ENCODE measurements at regions not wholly inside any gene's neighbourhood (a gene's known extent, or its start where the extent isn't known, plus 50 kb on each side); places are given as distances from the start of the nearest gene placed in this dataset.
A peak's percentile ranks its signal among the peaks of the same experiment; 100 is the strongest.

- no peak for DNase-seq (ENCODE audit: extremely low read depth, low read depth)
- no peak overlapping the region for H3K4me3 ChIP-seq (replicated peaks; ENCODE audit: low read depth, low read length)
- TF ChIP-seq CTCF (IDR thresholded peaks at IDR 0.05; ENCODE audit: low read depth, low read length, missing control alignments), result no peak
Observed at GRCh38 chr17:59510611-59511010, 54.8 kb upstream of the DHX40 start.

GRCh38 chr17:59511726-59512125 is 53.7 kb upstream of the DHX40 start:
- TF ChIP-seq CTCF (IDR thresholded peaks at IDR 0.05; ENCODE audit: low read depth, low read length, missing control alignments), result no peak
- no peak overlapping the region for H3K4me3 ChIP-seq (replicated peaks; ENCODE audit: low read depth, low read length)
- DNase-seq (ENCODE audit: extremely low read depth, low read depth), result no peak

GRCh38 chr17:59512844-59513385 is 52.5 kb upstream of the DHX40 start:
- H3K4me3 ChIP-seq (replicated peaks; ENCODE audit: low read depth, low read length), result no peak overlapping the region
- no peak for DNase-seq (ENCODE audit: extremely low read depth, low read depth)
- TF ChIP-seq CTCF (IDR thresholded peaks at IDR 0.05; ENCODE audit: low read depth, low read length, missing control alignments), result no peak

DNA sequence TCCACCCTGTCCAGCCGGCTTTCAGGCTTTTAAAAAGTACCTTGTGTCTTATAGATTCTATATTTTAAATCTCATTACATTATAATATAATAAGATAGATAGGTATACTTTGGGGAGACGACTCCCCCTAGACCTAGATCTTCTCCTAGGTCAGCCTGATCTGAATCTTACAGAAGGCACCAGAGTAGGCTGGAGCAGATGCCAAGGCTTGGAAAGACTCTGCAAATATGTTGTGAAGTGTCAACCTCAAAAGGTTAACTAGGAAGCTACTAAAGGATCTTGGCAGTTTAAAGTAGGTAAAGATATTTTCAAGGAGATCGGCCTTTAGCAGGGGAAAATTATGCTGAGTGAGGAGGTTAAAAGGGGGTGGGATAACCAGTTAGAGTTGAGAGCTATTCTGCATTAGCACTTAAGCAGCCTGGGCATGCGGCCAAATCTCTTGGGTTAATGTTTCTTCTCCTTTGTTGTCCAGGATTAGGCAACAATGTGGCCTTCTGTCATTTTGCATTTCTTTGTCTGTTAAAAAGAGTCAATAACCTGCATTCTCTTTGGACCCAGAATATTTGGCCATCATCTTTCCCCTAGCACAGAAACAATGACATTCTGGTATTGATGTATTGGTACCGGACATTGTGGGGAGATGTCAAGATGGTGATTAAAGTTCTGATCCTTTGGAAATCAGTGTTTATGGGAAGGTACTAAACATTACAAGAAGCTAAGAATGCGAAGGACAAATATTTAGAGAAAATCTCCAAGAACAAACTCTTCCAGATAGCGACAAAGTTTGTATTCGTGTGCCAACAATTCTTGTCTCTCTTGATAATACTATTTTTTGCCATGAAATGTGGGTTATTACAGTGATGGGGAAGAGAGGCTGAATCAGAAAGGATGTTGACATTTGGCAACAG is 51.2 kb upstream of the DHX40 start:
- TF ChIP-seq CTCF (IDR thresholded peaks at IDR 0.05; ENCODE audit: low read depth, low read length, missing control alignments), result no peak
- H3K4me3 ChIP-seq (replicated peaks; ENCODE audit: low read depth, low read length), result no peak overlapping the region
- peak; percentile 32 for DNase-seq (ENCODE audit: extremely low read depth, low read depth)

Measured in HFF-Myc (cell line).